ENCODE measurements at regions not wholly inside any gene's neighbourhood (a gene's known extent, or its start where the extent isn't known, plus 50 kb on each side); places are given as distances from the start of the nearest gene placed in this dataset.
"Not testable (repeated sequence)": the region's sequence is repeated elsewhere in the genome, so short reads cannot be mapped to it uniquely, and the experiment has no call there.

DNA sequence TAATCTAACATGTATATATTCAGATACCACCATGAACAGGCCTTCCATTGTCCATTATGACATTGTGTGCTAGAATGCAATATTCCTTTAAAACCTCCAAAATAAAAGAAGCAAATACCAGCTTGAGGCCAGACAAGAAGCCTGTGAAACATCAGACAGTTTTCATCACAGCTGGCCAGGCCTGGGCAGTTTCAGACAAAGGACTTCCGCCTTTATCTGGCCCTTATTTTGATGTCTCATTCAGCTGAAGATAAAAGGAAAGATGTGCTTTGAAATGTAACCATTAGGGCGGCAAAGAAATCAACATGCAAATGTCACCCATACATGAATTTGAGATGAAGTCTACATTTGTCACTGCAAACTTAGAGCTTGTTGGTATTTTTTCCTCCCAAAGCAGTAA lies 737.5 kb downstream of the KCNJ2 start:
- DNase-seq (ENCODE audit: extremely low read depth in 1 of 11, low read depth in 9 of 11, low spot score in 4 of 11): no peak

GRCh38 chr17:70912716-70913485 lies 743.6 kb downstream of the KCNJ2 start:
- peak in 1 of 11 donors; percentile 3 for DNase-seq (ENCODE audit: extremely low read depth in 1 of 11, low read depth in 9 of 11, low spot score in 4 of 11)

DNA sequence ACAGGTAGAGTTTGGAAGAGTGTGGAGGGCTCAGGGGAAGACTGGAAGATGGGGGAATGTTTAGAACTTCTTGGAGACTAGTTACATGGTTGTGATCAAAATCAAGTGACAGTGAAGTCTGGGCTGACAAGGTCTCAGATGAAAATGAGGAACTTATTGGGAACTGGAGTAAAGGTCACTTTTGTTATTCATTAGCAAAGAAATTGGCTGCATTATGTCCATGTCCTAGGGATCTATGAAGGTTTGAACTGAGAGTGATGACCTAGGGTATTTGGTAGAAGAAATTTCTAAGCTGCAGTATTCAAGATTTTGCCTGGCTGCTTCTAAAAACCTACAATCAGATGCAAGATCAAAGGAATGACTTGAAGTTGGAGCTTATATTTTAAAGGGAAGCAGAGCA lies 747.1 kb downstream of the KCNJ2 start:
- DNase-seq (ENCODE audit: extremely low read depth in 1 of 11, low read depth in 9 of 11, low spot score in 4 of 11): no peak

- DNase-seq (ENCODE audit: extremely low read depth in 1 of 11, low read depth in 9 of 11, low spot score in 4 of 11): no peak
Measured at GRCh38 chr17:70919241-70919640, 749.9 kb downstream of the KCNJ2 start.

- no peak for DNase-seq (ENCODE audit: extremely low read depth in 1 of 11, low read depth in 9 of 11, low spot score in 4 of 11)
Measured at GRCh38 chr17:70920416-70920815, 751.1 kb downstream of the KCNJ2 start.

DNA sequence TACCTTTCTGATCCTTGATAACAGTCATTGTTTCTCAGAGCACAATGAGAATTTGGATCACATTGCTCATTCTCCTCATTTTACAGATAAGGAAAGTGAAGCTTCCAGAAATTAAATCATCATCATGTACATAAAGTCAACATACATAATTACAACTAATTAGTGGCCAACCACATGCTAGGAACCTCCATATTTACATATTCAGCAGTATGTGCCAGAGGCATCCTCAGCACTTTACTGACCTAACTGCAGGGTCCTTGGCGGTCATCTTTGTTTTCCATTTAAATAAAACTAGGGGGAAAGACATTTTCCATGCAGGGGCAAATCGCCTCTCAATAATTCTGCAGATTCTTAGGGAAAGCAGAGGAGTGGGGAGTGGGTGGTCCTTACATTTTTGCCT lies 752.9 kb downstream of the KCNJ2 start:
- DNase-seq (ENCODE audit: extremely low read depth in 1 of 11, low read depth in 9 of 11, low spot score in 4 of 11): no peak

GRCh38 chr17:70924776-70925175 lies 755.4 kb downstream of the KCNJ2 start:
- DNase-seq (ENCODE audit: extremely low read depth in 1 of 11, low read depth in 9 of 11, low spot score in 4 of 11): no peak

DNA sequence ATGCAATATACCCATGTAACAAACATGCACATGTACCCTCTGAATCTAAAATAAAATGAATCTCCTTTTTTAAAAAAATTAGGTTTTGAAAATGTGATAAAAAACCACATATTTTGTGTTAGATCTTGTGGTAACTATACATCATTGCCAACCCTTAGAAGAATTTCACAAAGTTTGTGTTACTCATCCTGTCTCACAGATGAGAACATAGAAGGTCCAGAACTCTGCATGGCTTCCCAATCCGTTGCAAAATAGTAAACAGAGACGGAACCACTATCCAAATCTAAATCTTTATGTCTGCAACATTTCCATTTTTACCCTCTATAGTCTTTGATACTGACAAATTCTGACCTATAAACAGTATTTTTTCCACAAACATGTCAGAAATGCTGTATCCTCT lies 759.9 kb downstream of the KCNJ2 start:
- no peak for DNase-seq (ENCODE audit: extremely low read depth in 1 of 11, low read depth in 9 of 11, low spot score in 4 of 11)

- no peak for DNase-seq (ENCODE audit: extremely low read depth in 1 of 11, low read depth in 9 of 11, low spot score in 4 of 11)
Measured at GRCh38 chr17:70934231-70934630, 764.9 kb downstream of the KCNJ2 start.

GRCh38 chr17:70934835-70935234 lies 765.5 kb downstream of the KCNJ2 start:
- DNase-seq (ENCODE audit: extremely low read depth in 1 of 11, low read depth in 9 of 11, low spot score in 4 of 11): no peak

- DNase-seq (ENCODE audit: extremely low read depth in 1 of 11, low read depth in 9 of 11, low spot score in 4 of 11): no peak
Measured at GRCh38 chr17:70936724-70937123, 767.4 kb downstream of the KCNJ2 start.

DNA sequence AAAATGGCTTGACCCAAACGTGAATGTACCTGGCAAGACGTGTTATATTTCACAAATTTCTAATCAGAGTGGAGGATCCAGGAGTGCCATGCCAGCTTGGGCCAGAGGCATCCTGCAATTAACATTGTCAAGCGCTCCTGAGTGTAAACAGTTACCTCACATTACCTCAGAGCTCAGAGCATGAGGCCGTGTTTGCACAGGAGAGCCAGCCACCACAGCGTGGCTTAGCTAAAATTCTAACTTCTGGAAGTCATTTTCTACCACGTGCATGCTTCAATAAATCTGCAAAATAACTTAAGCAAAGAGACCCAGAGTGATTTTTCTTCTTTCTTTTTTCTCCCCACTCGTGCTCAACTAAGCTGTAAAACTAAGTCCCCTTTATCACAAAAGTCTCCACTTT lies 769.0 kb downstream of the KCNJ2 start:
- no peak for DNase-seq (ENCODE audit: extremely low read depth in 1 of 11, low read depth in 9 of 11, low spot score in 4 of 11)

DNA sequence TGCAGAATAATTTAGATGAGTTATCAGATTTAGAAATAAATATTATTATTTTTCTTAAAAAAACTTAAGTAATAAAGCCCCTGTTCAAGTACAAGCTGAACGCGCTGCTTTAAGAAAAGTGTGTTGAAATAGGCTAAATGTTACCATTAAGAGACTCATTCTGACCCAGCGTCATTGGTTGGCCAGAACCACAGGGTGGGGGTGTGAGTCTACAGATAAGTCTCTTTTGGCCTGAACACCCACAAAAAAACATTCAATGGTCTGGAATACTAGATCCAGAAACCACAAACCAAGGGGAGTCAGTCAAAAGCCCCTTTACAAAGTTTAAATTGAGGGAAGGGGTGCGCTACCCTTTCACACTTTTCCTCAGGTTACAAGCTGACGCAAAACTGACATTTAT lies 776.1 kb downstream of the KCNJ2 start:
- no peak for DNase-seq (ENCODE audit: extremely low read depth in 1 of 11, low read depth in 9 of 11, low spot score in 4 of 11)

DNA sequence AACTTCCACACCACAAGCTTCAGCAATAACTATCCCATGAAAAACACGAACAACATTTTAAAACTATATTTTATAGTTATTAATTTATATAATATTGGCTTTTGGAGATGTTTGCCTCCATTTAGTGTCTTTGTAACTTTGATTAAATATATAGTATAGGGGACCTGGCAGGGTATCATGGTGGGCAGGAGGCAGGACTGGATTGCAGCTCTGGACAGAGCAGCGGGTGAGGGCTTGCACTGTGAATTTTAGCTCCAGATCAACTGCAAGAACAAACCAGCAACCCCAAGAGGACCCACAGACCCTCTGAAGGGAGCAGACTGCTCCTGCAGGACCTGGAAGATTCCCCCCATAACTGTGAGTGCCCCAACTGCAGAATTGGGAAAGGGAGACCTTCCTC lies 777.9 kb downstream of the KCNJ2 start:
- no peak for DNase-seq (ENCODE audit: extremely low read depth in 1 of 11, low read depth in 9 of 11, low spot score in 4 of 11)

- DNase-seq (ENCODE audit: extremely low read depth in 1 of 11, low read depth in 9 of 11, low spot score in 4 of 11): no peak
Measured at GRCh38 chr17:70947636-70948565, 778.6 kb downstream of the KCNJ2 start.

DNA sequence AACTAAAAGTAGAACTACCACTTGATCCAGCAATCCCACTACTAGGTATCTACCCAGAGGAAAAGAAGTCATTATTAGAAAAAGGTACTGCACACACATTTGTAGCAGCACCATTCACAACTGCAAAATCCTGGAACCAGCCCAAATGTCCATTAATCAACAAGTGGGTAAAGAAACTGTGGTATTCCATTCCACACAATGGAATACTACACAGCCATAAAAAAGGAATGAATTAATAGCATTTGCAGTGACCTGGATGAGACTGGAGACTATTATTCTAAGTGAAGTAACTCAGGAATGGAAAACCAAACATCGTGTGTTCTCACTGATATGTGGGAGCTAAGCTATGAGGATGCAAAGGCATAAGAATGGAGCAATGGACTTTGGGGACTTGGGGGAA lies 783.8 kb downstream of the KCNJ2 start:
- not testable (repeated sequence) for DNase-seq (ENCODE audit: extremely low read depth in 1 of 11, low read depth in 9 of 11, low spot score in 4 of 11)

- DNase-seq (ENCODE audit: extremely low read depth in 1 of 11, low read depth in 9 of 11, low spot score in 4 of 11): no peak
Measured at GRCh38 chr17:70955441-70955840, 786.1 kb downstream of the KCNJ2 start.

DNA sequence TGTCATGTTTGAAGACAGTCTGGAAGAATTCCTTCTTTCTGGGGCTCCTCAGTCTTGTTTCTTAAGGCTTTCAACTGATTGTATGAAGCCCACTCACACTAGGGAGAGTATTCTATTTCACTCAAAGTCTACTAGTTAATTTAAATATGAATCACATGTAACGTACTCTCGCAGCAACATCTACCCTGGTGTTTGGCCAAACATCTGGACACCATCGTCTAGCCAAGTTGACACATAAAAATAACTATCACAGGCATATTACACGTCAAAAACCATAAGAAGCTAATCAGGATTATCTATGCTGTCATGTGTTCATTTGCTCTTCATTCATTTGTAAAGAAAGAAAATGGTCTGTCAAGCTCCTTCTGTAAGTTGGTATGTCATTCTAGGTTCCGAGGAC lies 787.4 kb downstream of the KCNJ2 start:
- DNase-seq (ENCODE audit: extremely low read depth in 1 of 11, low read depth in 9 of 11, low spot score in 4 of 11): no peak

DNA sequence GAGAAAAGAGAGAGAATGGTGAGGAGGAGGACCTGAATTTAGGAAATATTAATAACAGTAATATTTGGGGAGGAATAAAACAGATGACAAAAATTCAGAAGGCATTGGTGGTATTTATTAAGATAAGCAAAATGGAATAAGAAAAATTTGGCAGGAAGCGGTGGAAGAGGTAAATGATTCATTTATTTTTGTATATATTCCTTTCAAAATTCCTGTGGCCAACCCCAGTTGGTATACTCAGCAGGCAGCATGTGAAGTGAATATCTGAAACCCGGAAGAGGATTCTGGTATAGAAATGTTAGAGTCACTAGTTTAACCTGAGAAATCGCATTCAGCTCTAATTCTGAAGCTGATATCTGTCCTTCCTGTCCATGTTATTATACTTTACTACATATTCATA lies 792.0 kb downstream of the KCNJ2 start:
- DNase-seq (ENCODE audit: extremely low read depth in 1 of 11, low read depth in 9 of 11, low spot score in 4 of 11): no peak

DNA sequence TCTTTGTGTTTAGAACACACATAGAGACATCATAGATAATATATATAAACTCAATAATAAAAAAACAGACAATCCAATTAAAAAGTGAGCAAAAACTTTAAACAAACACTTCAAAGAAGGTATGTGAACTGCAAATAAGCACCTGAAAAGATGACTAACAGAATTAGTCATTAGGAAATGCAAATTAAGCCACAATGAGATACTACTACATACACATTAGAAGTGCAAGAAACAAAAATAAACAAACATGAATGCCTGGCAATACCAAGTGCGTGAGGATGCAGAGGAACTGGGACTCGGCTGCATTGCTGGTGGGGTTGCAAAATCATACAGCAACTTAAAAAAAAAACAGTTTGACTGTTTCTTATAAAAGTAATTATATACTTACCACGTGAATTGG lies 799.0 kb downstream of the KCNJ2 start:
- DNase-seq (ENCODE audit: extremely low read depth in 1 of 11, low read depth in 9 of 11, low spot score in 4 of 11): no peak

Measured in renal cortex interstitium (tissue), 11 donors.